PC-9 (cell line): ENCODE measurements at regions not wholly inside any gene's neighbourhood (a gene's known extent, or its start where the extent isn't known, plus 50 kb on each side); places are given as distances from the start of the nearest gene placed in this dataset.
"Not testable (repeated sequence)": the region's sequence is repeated elsewhere in the genome, so short reads cannot be mapped to it uniquely, and the experiment has no call there.

ENCODE experiments used
- BruUV-seq: library from RNA; stranded (reverse); fragments of 400-500 nt; replicated peaks from 2 replicates; lab custom pipeline; 2021; lab: Mats Ljungman, UMichigan
- CTCF ChIA-PET: fragments of 300-600 bp; sonication (Branson Sonifier 250); formaldehyde crosslinking; loops from one replicate; lab custom pipeline; 2022; ENCODE audit warnings: antibody characterized with exemption; lab: Charles Lee
- POLR2A ChIA-PET: fragments of 300-600 bp; sonication (Branson Sonifier 250); formaldehyde crosslinking; loops from one replicate; lab custom pipeline; 2022; ENCODE audit warnings: antibody characterized with exemption; ENCODE audit not compliant: unreplicated experiment; lab: Charles Lee
- DNase-seq, 2 experiments: peaks; one replicate each; pipeline versions ENCODE4 v3.0.0 to v3.0.0-alpha.2; 2015 to 2022; ENCODE audit warnings: mixed read lengths in 1 of 2
- H2AFZ ChIP-seq: fragments of 200-600 bp; sonication (generic); 2 replicates; pipeline ENCODE4 v1.8.1; 2017; ENCODE audit warnings: antibody characterized with exemption
- H3F3A ChIP-seq: fragments of 200-600 bp; sonication (generic); 2 replicates; pipeline ENCODE4 v1.8.1; 2017; ENCODE audit warnings: antibody characterized with exemption, mild to moderate bottlenecking, low read depth; ENCODE audit not compliant: insufficient read depth
- H3K27ac ChIP-seq: fragments of 200-600 bp; sonication (generic); 2 replicates; pipeline ENCODE4 v1.6.1; 2016; ENCODE audit warnings: mixed run types
- H3K27me3 ChIP-seq: fragments of 200-600 bp; sonication (generic); 2 replicates; pipeline ENCODE4 v1.6.1; 2016; ENCODE audit warnings: low read depth, mixed run types; ENCODE audit not compliant: insufficient read depth
- H3K36me3 ChIP-seq: fragments of 200-600 bp; sonication (generic); 2 replicates; pipeline ENCODE4 v1.6.1; 2016; ENCODE audit warnings: low read depth, mixed run types
- H3K4me1 ChIP-seq: fragments of 200-600 bp; sonication (generic); replicated peaks from 2 replicates; pipeline ENCODE4 v1.6.1; 2016; ENCODE audit warnings: mixed run types; ENCODE audit not compliant: insufficient read depth
- H3K4me2 ChIP-seq: fragments of 200-600 bp; sonication (generic); 2 replicates; pipeline ENCODE4 v1.6.1; 2017; ENCODE audit warnings: mixed run types
- H3K4me3 ChIP-seq: fragments of 200-600 bp; sonication (generic); 2 replicates; pipeline ENCODE4 v1.6.1; 2016; ENCODE audit warnings: mixed run types
- H3K79me2 ChIP-seq: fragments of 200-600 bp; sonication (generic); 2 replicates; pipeline ENCODE4 v1.6.1; 2017; ENCODE audit warnings: low read depth, mixed run types
- H3K9me2 ChIP-seq: fragments of 200-600 bp; sonication (generic); 2 replicates; pipeline ENCODE4 v1.8.1; 2017; ENCODE audit warnings: mild to moderate bottlenecking; ENCODE audit not compliant: insufficient read depth
- H3K9me3 ChIP-seq: fragments of 200-600 bp; sonication (generic); 2 replicates; pipeline ENCODE4 v1.8.1; 2016; ENCODE audit warnings: low read depth; ENCODE audit not compliant: insufficient read depth
- H4K20me1 ChIP-seq: fragments of 200-600 bp; sonication (generic); 2 replicates; pipeline ENCODE4 v1.8.1; 2017; ENCODE audit not compliant: insufficient read depth
- EZH2 ChIP-seq: fragments of 200-600 bp; sonication (generic); IDR thresholded peaks from 2 replicates; pipeline ENCODE4 v1.8.0; 2017; ENCODE audit warnings: antibody characterized with exemption, low read depth
- intact Hi-C: fragments of 100-400 bp; cut with micrococcal nuclease; formaldehyde crosslinking; loops from one replicate; pipeline ENCODE4 v1.10.0; 2022; ENCODE audit not compliant: unreplicated experiment
- TF ChIP-seq, protein P1 (sequence below): fragments of 200-600 bp; sonication (generic); conservative IDR thresholded peaks from 2 replicates; pipeline ENCODE4 v1.6.1; 2017; ENCODE audit warnings: mixed run types, antibody characterized with exemption, mild to moderate bottlenecking, moderate library complexity

- H3K36me3 ChIP-seq = no peaks in the 10 kb centered on the region
- intact Hi-C loops = no loop called here
- TF ChIP-seq EZH2 = no peak
- TF ChIP-seq, protein P1, sequence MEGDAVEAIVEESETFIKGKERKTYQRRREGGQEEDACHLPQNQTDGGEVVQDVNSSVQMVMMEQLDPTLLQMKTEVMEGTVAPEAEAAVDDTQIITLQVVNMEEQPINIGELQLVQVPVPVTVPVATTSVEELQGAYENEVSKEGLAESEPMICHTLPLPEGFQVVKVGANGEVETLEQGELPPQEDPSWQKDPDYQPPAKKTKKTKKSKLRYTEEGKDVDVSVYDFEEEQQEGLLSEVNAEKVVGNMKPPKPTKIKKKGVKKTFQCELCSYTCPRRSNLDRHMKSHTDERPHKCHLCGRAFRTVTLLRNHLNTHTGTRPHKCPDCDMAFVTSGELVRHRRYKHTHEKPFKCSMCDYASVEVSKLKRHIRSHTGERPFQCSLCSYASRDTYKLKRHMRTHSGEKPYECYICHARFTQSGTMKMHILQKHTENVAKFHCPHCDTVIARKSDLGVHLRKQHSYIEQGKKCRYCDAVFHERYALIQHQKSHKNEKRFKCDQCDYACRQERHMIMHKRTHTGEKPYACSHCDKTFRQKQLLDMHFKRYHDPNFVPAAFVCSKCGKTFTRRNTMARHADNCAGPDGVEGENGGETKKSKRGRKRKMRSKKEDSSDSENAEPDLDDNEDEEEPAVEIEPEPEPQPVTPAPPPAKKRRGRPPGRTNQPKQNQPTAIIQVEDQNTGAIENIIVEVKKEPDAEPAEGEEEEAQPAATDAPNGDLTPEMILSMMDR = no peak
- no peaks in the 10 kb centered on the region for H4K20me1 ChIP-seq
- no peak overlapping the region for H3K4me3 ChIP-seq
- H2AFZ ChIP-seq = no peak overlapping the region
- H3K9me2 ChIP-seq = no peaks in the 10 kb centered on the region
- H3K4me1 ChIP-seq = no peaks in the 10 kb centered on the region
- no peaks in the 10 kb centered on the region for H3F3A ChIP-seq
- H3K4me2 ChIP-seq = no peak overlapping the region
- H3K9me3 ChIP-seq = no peaks in the 10 kb centered on the region
- H3K79me2 ChIP-seq = no peaks in the 10 kb centered on the region
- ChIA-PET CTCF (no interaction called here), POLR2A (no interaction called here)
- no peak for DNase-seq
- BruUV-seq = no TSS peak
- peaks cover 46% of the 10 kb centered on the region for H3K27me3 ChIP-seq
- no peak overlapping the region for H3K27ac ChIP-seq
Observed at GRCh38 chr2:131425231-131425941, 50.5 kb upstream of the TUBA3D start.

DNA sequence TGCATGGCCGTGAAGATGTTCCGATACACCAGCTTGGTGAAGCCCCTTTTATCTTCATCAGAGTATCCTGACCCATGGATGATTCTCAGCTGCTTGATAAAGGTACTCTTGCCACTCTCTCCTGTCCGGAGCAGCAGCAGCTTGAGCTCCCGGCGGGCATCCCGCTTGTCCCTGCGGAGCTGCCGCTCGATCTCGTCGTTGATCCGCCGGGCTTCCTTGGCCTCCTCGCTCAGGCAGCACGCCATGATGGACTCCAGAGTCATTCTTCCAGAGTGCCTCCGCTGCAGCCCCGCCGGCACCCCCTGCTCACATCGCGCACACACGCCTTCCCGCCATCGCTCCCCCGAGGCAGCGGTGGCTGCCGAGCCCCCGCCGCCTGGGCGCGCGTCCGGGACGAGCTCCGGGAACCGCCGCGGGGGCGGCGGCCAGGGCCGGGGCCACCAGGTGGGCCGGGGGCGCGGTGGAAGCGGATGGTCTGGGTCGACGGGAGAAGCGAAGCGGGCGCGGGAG lies 51.3 kb upstream of the TUBA3D start:
- H4K20me1 ChIP-seq, H3K79me2 ChIP-seq, H3K9me3 ChIP-seq, H2AFZ ChIP-seq, DNase-seq, H3K4me2 ChIP-seq, H3K4me3 ChIP-seq, H3K27ac ChIP-seq, H3F3A ChIP-seq, BruUV-seq, H3K4me1 ChIP-seq, POLR2A ChIA-PET, H3K9me2 ChIP-seq, H3K36me3 ChIP-seq, CTCF ChIA-PET, intact Hi-C loops: not testable (repeated sequence)
- peaks cover 40% of the 10 kb centered on the region for H3K27me3 ChIP-seq

GRCh38 chr2:131420751-131421150 lies 55.2 kb upstream of the TUBA3D start:
- POLR2A ChIA-PET, intact Hi-C loops, H3K36me3 ChIP-seq, H3K27ac ChIP-seq, BruUV-seq, H2AFZ ChIP-seq, CTCF ChIA-PET, H3K9me3 ChIP-seq, H3K79me2 ChIP-seq, H3F3A ChIP-seq, H4K20me1 ChIP-seq, H3K4me3 ChIP-seq, H3K9me2 ChIP-seq, H3K4me2 ChIP-seq, DNase-seq, H3K4me1 ChIP-seq: not testable (repeated sequence)
- H3K27me3 ChIP-seq = peaks cover 52% of the 10 kb centered on the region

GRCh38 chr2:131419441-131419840 lies 55.5 kb upstream of the RAB6D start:
- ChIA-PET POLR2A (no interaction called here), CTCF (no interaction called here)
- H4K20me1 ChIP-seq = no peaks in the 10 kb centered on the region
- no peaks in the 10 kb centered on the region for H3K36me3 ChIP-seq
- no peaks in the 10 kb centered on the region for H3K79me2 ChIP-seq
- no peak for TF ChIP-seq EZH2
- TF ChIP-seq, protein P1 = no peak
- no peaks in the 10 kb centered on the region for H3F3A ChIP-seq
- BruUV-seq = no TSS peak
- no peak overlapping the region for H2AFZ ChIP-seq
- DNase-seq = no peak
- no peaks in the 10 kb centered on the region for H3K9me3 ChIP-seq
- no peak overlapping the region for H3K27ac ChIP-seq
- intact Hi-C loops = no loop called here
- H3K4me3 ChIP-seq = no peak overlapping the region
- H3K9me2 ChIP-seq = no peaks in the 10 kb centered on the region
- H3K4me1 ChIP-seq = no peaks in the 10 kb centered on the region
- no peak overlapping the region for H3K4me2 ChIP-seq
- H3K27me3 ChIP-seq = peaks cover 56% of the 10 kb centered on the region
